ENCODE measurements at regions not wholly inside any gene's neighbourhood (a gene's known extent, or its start where the extent isn't known, plus 50 kb on each side); places are given as distances from the start of the nearest gene placed in this dataset.

- TF ChIP-seq CTCF (IDR thresholded peaks at IDR 0.05; ENCODE audit: borderline replicate concordance, extremely low read depth, low read length, poor library complexity, severe bottlenecking) (no peak), EZH2 (IDR thresholded peaks at IDR 0.05; ENCODE audit: borderline replicate concordance, low read depth, low read length, severe bottlenecking) (no peak)
Measured at GRCh38 chr11:131178020-131178419, 192.4 kb upstream of the NTM start.
